Activated CD4-positive, alpha-beta T cell treated with anti-CD3 and anti-CD28 coated beads, Interleukin-2, amount 10 ng/mL, durations not matched to agents 7 days and 5 days (primary cell): ENCODE measurements at regions not wholly inside any gene's neighbourhood (a gene's known extent, or its start where the extent isn't known, plus 50 kb on each side); places are given as distances from the start of the nearest gene placed in this dataset.
"Not testable (repeated sequence)": the region's sequence is repeated elsewhere in the genome, so short reads cannot be mapped to it uniquely, and the experiment has no call there.

Source experiments
- CTCF ChIA-PET: fragments of 350-600 bp; sonication (Branson Sonifier 250); formaldehyde crosslinking; loops from one replicate; lab custom pipeline; 2021; ENCODE audit warnings: antibody characterized with exemption; lab: Charles Lee
- POLR2A ChIA-PET: fragments of 350-600 bp; sonication (Branson Sonifier 250); formaldehyde crosslinking; loops from one replicate; lab custom pipeline; 2021; ENCODE audit warnings: antibody characterized with exemption; lab: Charles Lee
- DNase-seq: peaks from one replicate; pipeline ENCODE4 v3.0.0-alpha.2; 2020
- H3K27ac Mint-ChIP-seq: one replicate; pipeline ENCODE4 v1.8.0; 2021; ENCODE audit warnings: mild to moderate bottlenecking, moderate library complexity, mixed read lengths
- H3K27me3 Mint-ChIP-seq: one replicate; pipeline ENCODE4 v1.8.0; 2021; ENCODE audit warnings: mixed read lengths
- H3K36me3 Mint-ChIP-seq: one replicate; pipeline ENCODE4 v1.8.0; 2021; ENCODE audit warnings: low read depth, mixed read lengths
- H3K4me1 Mint-ChIP-seq: one replicate; pipeline ENCODE4 v1.8.0; 2021; ENCODE audit warnings: mixed read lengths
- H3K4me3 Mint-ChIP-seq: one replicate; pipeline ENCODE4 v1.8.0; 2021; ENCODE audit warnings: mild to moderate bottlenecking, moderate library complexity, mixed read lengths
- H3K9me3 Mint-ChIP-seq: one replicate; pipeline ENCODE4 v1.8.0; 2021; ENCODE audit warnings: mixed read lengths

DNA sequence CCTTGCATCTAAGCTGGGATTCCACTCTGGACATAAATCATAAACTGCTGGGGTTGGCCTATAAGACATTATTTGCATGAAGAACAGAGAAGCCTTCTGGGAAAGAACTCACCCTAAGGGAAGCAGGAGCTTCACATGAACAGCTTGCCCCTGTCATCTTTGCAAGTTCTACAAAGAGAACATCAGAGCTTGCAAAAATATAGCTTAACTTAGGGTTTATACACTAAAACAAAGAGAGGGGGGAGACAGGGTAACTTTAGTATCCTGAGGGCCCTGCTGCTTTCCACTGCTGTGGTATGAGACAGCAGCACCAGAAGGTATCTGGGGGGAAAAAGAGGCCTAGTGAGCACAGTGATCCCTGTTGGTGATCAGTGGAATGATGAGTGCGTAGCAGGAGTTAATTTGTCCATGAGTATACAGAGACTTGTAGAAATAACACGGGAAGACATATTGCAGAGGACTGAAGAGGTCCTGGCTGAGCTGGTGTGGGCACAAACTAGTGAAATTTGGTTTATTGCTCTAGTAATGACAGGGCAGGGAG, 116.1 kb upstream of the TSC22D1 start:
- Mint-ChIP-seq H3K4me3 (no peak overlapping the region), H3K36me3 (no peaks in the 10 kb centered on the region), H3K27me3 (peaks cover 10% of the 10 kb centered on the region), H3K27ac (no peak overlapping the region), H3K4me1 (no peaks in the 10 kb centered on the region), H3K9me3 (no peaks in the 10 kb centered on the region)
- no peak for DNase-seq
- ChIA-PET POLR2A (no interaction called here), CTCF (no interaction called here)

DNA sequence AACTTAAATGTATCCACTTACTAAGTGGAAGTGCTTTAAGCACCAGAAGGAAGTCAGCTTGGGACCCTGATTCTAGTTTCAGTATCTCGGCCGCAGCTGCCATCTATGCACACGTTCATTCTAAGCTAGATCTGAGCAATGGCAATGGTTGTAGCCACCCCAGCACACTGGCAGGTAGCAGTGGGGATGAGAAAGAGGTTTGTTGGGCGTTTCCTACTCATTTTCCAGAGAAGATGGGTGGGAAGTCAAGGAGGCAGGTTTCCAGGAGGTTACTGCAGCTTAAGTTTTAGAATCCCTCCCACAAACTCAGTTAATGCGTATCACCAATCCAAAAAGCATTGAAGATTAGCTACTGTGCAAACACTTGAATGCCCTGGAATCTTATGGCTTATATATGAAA, 114.2 kb upstream of the TSC22D1 start:
- peaks cover 11% of the 10 kb centered on the region for H3K4me1 Mint-ChIP-seq
- H3K9me3 Mint-ChIP-seq = peaks cover 13% of the 10 kb centered on the region
- H3K27ac Mint-ChIP-seq = no peak overlapping the region
- CTCF ChIA-PET = interaction anchor here (0.9 kb wide), 1 partner anchor 17 kb away, joined by 3 read pairs; no protein-coding TSS in a partner anchor
- H3K36me3 Mint-ChIP-seq = peaks cover 2% of the 10 kb centered on the region
- POLR2A ChIA-PET = no interaction called here
- peaks cover 10% of the 10 kb centered on the region for H3K27me3 Mint-ChIP-seq
- DNase-seq = no peak
- no peak overlapping the region for H3K4me3 Mint-ChIP-seq

DNA sequence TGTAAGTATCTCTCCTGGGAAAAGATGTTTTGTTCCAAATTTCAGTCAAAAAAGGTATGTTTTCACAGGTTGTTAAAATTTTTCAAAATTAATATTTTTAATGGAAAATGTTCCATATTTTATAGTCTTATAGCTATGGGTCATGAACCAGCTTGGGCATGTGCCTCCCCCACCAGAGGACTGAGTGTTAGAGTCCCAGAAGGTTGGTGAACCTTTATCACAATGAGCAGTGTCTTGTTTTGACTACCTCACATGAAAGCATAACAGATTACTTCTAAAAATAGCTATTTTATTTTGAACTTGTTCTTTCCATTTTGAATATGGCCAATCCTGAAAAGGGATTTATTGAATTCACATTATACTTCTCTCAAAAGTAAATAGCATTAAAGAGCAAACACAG, 112.5 kb upstream of the TSC22D1 start:
- CTCF ChIA-PET = interaction anchor here (1.3 kb wide), 1 partner anchor 99 kb away, joined by 3 read pairs; no protein-coding TSS in a partner anchor
- DNase-seq = no peak
- Mint-ChIP-seq H3K9me3 (peaks cover 17% of the 10 kb centered on the region), H3K36me3 (peaks cover 2% of the 10 kb centered on the region), H3K4me1 (peaks cover 18% of the 10 kb centered on the region), H3K27me3 (peaks cover 8% of the 10 kb centered on the region), H3K4me3 (no peak overlapping the region), H3K27ac (no peak overlapping the region)
- POLR2A ChIA-PET = no interaction called here

DNA sequence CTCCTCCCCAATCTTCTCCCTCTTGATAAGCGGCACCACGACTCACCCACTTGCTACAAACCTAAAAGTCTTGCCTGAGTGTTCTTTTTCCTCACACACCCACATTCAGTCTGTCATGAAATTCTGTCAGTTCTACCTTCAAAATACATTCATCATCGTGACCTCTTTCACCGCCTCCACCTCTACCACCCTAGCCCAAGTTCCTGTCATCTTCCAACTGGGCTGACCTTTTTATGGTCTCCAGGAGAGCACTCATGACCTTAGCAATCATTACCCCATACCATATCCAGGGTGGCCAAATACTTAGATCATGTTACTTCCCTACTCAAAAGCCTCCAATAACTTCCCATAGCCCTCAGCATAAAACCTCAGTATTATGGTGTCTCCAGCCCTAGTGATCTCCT, 110.4 kb upstream of the TSC22D1 start:
- peaks cover 2% of the 10 kb centered on the region for H3K36me3 Mint-ChIP-seq
- CTCF ChIA-PET = no interaction called here
- POLR2A ChIA-PET = no interaction called here
- no peak overlapping the region for H3K4me3 Mint-ChIP-seq
- H3K4me1 Mint-ChIP-seq = peaks cover 18% of the 10 kb centered on the region
- peaks cover 17% of the 10 kb centered on the region for H3K9me3 Mint-ChIP-seq
- no peak for DNase-seq
- no peak overlapping the region for H3K27ac Mint-ChIP-seq
- peaks cover 8% of the 10 kb centered on the region for H3K27me3 Mint-ChIP-seq

DNA sequence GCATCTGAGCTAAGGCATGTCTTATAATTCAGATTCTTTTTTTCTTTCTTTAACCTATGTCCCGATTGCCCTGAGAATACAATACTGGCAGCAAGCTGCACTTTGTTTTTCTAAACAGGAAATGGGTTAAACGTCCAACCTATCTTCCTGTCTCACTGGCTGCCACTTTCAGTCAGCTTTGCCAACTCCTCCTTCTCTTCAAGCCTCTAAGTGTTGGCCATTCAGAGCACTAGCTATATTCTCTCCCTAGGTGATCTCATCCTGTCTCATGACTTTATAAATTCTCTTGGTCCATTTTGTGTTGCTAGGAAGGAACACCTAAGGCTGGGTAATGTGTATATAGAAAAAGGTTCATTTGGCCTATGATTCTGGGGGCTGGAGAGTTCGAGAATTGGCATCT, 109.5 kb upstream of the TSC22D1 start:
- H3K27me3 Mint-ChIP-seq = peaks cover 8% of the 10 kb centered on the region
- DNase-seq = no peak
- peaks cover 19% of the 10 kb centered on the region for H3K9me3 Mint-ChIP-seq
- ChIA-PET CTCF (interaction anchor here (1.0 kb wide), 1 partner anchor 59 kb away, joined by 3 read pairs; no protein-coding TSS in a partner anchor), POLR2A (no interaction called here)
- peak overlapping the region; percentile 22 for H3K27ac Mint-ChIP-seq
- no peak overlapping the region for H3K4me3 Mint-ChIP-seq
- H3K36me3 Mint-ChIP-seq = peaks cover 2% of the 10 kb centered on the region
- H3K4me1 Mint-ChIP-seq = peaks cover 18% of the 10 kb centered on the region

DNA sequence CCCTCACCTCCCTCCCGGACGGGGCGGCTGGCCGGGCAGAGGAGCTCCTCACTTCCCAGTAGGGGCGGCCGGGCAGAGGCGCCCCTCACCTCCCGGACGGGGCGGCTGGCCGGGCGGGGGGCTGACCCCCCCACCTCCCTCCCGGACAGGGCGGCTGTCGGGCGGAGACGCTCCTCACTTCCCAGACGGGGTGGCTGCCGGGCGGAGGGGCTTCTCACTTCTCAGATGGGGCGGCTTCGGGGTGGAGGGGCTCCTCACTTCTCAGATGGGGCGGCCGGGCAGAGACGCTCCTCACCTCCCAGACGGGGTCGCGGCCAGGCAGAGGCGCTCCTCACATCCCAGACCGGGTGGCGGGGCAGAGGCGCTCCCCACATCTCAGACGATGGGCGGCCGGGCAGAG, 106.3 kb upstream of the TSC22D1 start:
- H3K36me3 Mint-ChIP-seq, CTCF ChIA-PET, POLR2A ChIA-PET, H3K27me3 Mint-ChIP-seq, H3K4me3 Mint-ChIP-seq, DNase-seq, H3K27ac Mint-ChIP-seq: not testable (repeated sequence)
- Mint-ChIP-seq H3K9me3 (peaks cover 23% of the 10 kb centered on the region), H3K4me1 (peaks cover 18% of the 10 kb centered on the region)

DNA sequence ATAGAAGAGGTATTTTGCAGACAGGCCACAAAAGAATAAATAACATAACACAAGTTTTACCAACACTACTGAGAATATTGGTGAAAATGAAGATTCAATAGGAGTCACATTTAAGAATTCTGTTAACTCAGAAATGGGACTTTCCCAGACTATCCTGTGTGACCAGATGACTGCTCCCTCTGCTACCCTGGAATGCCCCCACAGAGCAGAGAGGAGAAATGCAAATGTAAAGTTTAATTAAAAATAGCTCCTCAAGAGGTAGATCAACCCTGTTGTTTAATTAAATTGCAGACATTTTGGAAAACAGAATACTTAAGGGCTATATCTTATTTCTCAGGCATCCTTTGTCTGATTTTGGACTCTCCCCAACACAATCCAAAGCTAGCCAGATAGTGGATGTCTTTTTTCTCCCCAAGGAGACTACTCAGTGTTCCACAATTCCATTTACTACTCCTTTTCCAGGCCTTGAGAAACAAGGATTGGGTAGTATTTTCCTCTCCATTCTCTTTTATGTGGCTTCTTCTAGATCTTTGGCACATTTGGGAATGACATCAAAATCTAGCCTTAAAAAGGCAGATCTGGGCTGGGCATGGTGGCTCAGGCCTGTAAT, 104.7 kb upstream of the TSC22D1 start:
- peaks cover 12% of the 10 kb centered on the region for H3K4me1 Mint-ChIP-seq
- no peak overlapping the region for H3K4me3 Mint-ChIP-seq
- POLR2A ChIA-PET = no interaction called here
- DNase-seq = no peak
- H3K27me3 Mint-ChIP-seq = no peaks in the 10 kb centered on the region
- peaks cover 15% of the 10 kb centered on the region for H3K9me3 Mint-ChIP-seq
- CTCF ChIA-PET = no interaction called here
- peaks cover under 1% of the 10 kb centered on the region for H3K36me3 Mint-ChIP-seq
- no peak overlapping the region for H3K27ac Mint-ChIP-seq

DNA sequence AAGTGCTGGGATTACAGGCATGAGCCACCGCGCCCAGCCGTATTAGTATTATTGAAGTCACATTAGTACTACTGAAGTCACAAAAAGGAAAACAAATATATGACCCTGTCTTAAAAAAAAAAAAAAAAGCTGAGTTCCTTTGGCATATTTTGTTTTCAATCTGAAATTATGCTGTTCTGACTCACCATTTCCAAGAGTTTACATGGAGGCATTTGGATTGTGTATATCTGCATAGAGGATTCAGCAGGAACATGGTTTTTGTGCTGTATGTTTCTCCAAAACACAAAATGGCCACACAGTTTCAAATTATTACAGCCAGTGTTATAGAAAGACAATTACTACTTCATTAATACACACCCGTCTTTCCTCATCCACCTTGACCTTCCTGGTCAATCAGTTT, 103.5 kb upstream of the TSC22D1 start:
- Mint-ChIP-seq H3K27me3 (no peaks in the 10 kb centered on the region), H3K4me3 (no peak overlapping the region), H3K36me3 (no peaks in the 10 kb centered on the region), H3K9me3 (peaks cover 10% of the 10 kb centered on the region), H3K4me1 (peaks cover 1% of the 10 kb centered on the region), H3K27ac (no peak overlapping the region)
- no peak for DNase-seq
- ChIA-PET POLR2A (no interaction called here), CTCF (no interaction called here)

DNA sequence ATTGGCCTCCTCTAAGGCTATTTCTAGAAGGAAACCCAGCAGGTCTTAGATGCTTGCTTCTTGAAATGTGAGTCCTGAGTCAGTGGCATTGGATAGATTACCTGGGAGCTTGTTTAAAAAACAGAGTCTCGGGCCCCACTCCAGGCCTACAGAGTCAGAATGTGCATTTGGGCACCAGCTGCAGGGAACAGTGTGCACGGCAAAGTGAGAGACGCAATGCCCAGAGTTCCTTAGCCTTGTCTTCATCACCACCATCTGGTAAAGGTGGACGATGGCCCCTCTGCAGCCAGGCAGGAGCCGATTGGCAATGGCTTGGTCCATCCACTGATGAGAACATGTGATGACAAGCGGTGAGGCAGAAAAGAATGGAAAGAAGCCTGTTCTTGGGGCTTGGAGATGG, 102.1 kb upstream of the TSC22D1 start:
- DNase-seq = no peak
- Mint-ChIP-seq H3K4me1 (no peaks in the 10 kb centered on the region), H3K36me3 (no peaks in the 10 kb centered on the region), H3K27ac (no peak overlapping the region), H3K9me3 (peaks cover 6% of the 10 kb centered on the region), H3K27me3 (no peaks in the 10 kb centered on the region), H3K4me3 (no peak overlapping the region)
- ChIA-PET CTCF (no interaction called here), POLR2A (no interaction called here)

DNA sequence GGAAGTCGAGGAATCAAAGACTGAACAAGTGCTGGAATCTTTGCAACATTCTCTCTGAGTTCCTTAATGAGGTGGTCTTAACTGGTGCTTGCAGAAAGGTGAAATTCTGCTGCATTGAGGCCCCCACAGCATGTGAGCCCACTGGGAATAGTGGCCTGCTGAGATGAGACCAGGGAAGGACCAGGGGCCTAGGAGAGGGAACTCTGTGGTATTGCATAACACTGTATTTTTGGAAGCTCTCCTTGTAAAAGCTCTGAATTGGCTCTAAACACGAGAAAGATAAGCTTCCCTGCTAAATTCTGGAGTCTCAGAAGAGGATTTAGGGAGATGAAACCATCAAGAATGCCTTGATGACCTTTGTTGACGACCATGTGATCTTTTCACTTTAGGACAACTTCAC, 100.4 kb upstream of the TSC22D1 start:
- no peaks in the 10 kb centered on the region for H3K4me1 Mint-ChIP-seq

DNA sequence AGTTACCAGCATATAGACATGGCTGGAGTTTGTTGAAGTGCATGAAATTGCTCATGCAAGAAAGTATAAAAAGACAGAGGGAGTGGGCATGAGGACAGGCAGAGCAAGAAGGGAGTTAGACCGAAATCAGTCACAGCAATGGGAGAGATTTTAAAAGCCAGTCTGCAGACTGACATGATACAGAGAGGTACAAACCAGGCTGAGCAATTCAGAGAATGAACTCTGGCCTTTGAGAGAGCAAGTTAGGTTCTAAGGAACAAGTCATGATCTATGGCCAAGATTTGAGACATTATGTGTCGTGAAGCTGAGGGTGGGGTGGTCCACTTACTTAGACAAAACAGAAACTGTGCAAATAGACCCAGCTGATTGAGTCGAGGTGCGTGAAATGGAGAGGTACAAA, 93.4 kb upstream of the TSC22D1 start:
- H3K4me3 Mint-ChIP-seq = no peak overlapping the region
- no peak for DNase-seq
- H3K9me3 Mint-ChIP-seq = no peaks in the 10 kb centered on the region
- no peaks in the 10 kb centered on the region for H3K36me3 Mint-ChIP-seq
- ChIA-PET CTCF (no interaction called here), POLR2A (no interaction called here)
- H3K4me1 Mint-ChIP-seq = no peaks in the 10 kb centered on the region
- peaks cover 4% of the 10 kb centered on the region for H3K27me3 Mint-ChIP-seq
- H3K27ac Mint-ChIP-seq = no peak overlapping the region

More for the DNA sequence above, 100.4 kb upstream of the TSC22D1 start:
- Mint-ChIP-seq H3K9me3 (peaks cover 6% of the 10 kb centered on the region), H3K27me3 (peaks cover 4% of the 10 kb centered on the region), H3K27ac (no peak overlapping the region), H3K36me3 (no peaks in the 10 kb centered on the region), H3K4me3 (no peak overlapping the region)
- no peak for DNase-seq
- POLR2A ChIA-PET = no interaction called here
- CTCF ChIA-PET = no interaction called here

DNA sequence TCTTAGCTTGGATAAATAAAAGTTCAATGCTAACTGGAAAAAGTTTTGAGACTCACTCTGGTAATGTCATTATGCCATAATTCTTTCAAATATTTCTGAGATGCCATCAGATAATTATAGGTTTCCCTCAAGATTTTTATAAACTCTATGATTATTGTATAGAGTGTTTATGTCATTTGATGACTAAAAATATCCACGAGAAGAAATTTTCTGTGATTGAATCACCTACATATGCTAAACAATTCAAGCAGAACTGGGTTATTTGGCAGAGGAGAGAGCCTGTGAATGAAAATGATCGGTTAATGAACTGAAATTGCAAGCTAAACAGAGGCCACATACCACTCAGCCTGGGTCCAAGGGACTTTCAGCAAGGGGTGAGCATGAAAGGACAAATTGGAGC, 92.6 kb upstream of the TSC22D1 start:
- ChIA-PET POLR2A (no interaction called here), CTCF (no interaction called here)
- no peak overlapping the region for H3K4me3 Mint-ChIP-seq
- no peak overlapping the region for H3K27ac Mint-ChIP-seq
- H3K36me3 Mint-ChIP-seq = no peaks in the 10 kb centered on the region
- H3K27me3 Mint-ChIP-seq = peaks cover 4% of the 10 kb centered on the region
- DNase-seq = no peak
- H3K4me1 Mint-ChIP-seq = no peaks in the 10 kb centered on the region
- H3K9me3 Mint-ChIP-seq = no peaks in the 10 kb centered on the region

DNA sequence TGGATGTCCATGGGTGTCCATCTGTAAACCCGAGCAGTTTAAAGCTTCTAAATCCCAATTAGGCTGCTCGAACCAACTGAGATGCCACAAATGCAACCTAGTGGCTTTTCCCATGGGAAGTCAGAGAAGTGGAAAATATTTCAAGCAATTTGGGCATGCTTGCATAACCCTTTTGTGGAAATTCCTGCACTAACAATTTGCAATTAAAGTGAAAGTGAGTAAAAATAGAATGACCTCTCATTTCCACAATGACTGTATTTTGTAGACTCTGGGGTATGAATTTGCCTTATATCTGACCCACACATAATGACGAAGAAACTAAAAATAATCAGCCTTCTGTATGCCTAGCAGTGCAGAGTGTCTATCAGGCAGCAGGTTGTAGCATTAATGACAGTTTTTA, 91.8 kb upstream of the TSC22D1 start:
- Mint-ChIP-seq H3K36me3 (no peaks in the 10 kb centered on the region), H3K27me3 (peaks cover 4% of the 10 kb centered on the region), H3K4me1 (no peaks in the 10 kb centered on the region), H3K9me3 (no peaks in the 10 kb centered on the region), H3K27ac (no peak overlapping the region), H3K4me3 (no peak overlapping the region)
- POLR2A ChIA-PET = no interaction called here
- CTCF ChIA-PET = no interaction called here
- no peak for DNase-seq

DNA sequence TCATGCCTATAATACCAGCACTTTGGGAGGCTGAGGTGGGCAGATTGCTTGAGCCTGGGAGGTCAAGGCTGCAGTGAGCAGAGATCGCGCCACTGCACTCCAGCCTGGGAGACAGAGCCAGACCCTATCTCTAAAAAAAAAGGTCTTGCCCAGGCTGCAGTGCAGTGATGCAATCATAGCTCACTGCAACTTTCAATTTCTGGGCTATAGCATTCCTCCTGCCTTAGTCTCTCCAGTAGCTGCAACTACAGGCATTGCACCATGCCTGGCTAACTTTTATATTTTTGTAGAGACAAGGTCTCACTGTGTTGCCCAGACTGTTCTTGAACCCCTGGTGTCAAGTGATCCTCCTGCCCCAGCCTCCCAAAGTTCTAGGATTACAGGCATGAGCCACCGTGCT, 90.4 kb upstream of the TSC22D1 start:
- H3K27me3 Mint-ChIP-seq, POLR2A ChIA-PET, H3K36me3 Mint-ChIP-seq, H3K4me3 Mint-ChIP-seq, CTCF ChIA-PET, H3K27ac Mint-ChIP-seq, H3K4me1 Mint-ChIP-seq, DNase-seq, H3K9me3 Mint-ChIP-seq: not testable (repeated sequence)
